Prostate gland (tissue), 2 donors: ENCODE measurements at regions not wholly inside any gene's neighbourhood (a gene's known extent, or its start where the extent isn't known, plus 50 kb on each side); places are given as distances from the start of the nearest gene placed in this dataset.

Source experiments
- CTCF ChIP-seq, 4 experiments: fragments of 200-600 bp in 2 of 4; fragments of 450-650 bp in 2 of 4; sonication (generic) in 2 of 4; IDR thresholded peaks; 1 replicate in 3 of 4; 2 replicates in 1 of 4; pipeline ENCODE4 v1.5.1; 2016 to 2019; ENCODE audit warnings: antibody characterized with exemption in 4 of 4, mild to moderate bottlenecking in 2 of 4, moderate library complexity in 2 of 4
- POLR2A ChIP-seq: fragments of 450-650 bp; IDR thresholded peaks from one replicate; pipeline ENCODE4 v1.6.1; 2016; ENCODE audit warnings: antibody characterized with exemption, mild to moderate bottlenecking
- POLR2AphosphoS5 ChIP-seq: sonication (generic); formaldehyde crosslinking; IDR thresholded peaks from one replicate; pipeline ENCODE4 v1.6.1; 2017; ENCODE audit warnings: antibody characterized with exemption

DNA sequence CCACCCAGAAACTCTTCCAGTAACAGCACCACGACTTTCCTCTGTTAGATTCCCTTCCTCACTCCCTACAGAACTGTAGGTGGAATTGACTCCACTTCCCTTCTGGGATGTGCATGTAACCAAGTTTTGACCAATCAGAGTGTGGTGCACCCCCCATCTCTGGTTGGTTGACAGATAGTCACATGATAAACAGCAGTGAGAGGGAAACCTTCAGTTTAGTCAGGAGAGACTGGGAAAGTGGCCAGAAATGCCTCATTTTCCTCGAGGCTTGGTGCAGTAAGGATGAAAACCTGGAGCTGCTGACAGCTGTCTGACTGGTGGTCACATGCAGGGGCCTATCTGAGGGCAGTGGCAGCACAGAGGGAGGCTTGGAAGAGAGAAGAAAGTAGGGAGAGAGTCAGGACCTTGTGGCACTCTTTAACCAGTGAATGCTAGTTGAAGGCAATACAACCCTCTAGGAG is 67.3 kb upstream of the GRK3 start:
- TF ChIP-seq POLR2A = no peak
- TF ChIP-seq CTCF (IDR thresholded peaks at IDR 0.05) = no peak
- no peak for TF ChIP-seq POLR2AphosphoS5
